Ammon's horn (tissue), 1 donor: ENCODE measurements at regions not wholly inside any gene's neighbourhood (a gene's known extent, or its start where the extent isn't known, plus 50 kb on each side); places are given as distances from the start of the nearest gene placed in this dataset.
A peak's percentile ranks its signal among the peaks of the same experiment; 100 is the strongest.
"Not testable (repeated sequence)": the region's sequence is repeated elsewhere in the genome, so short reads cannot be mapped to it uniquely, and the experiment has no call there.

Experiments used
- DNase-seq: peaks from one replicate; pipeline ENCODE4 v3.0.0-alpha.2; 2016; ENCODE audit warnings: low spot score

GRCh38 chr9:81814401-81814793 lies 113.8 kb upstream of the SPATA31D4 start:
- no peak for DNase-seq

GRCh38 chr9:81814794-81815464 lies 113.3 kb upstream of the SPATA31D4 start:
- DNase-seq, result no peak

GRCh38 chr9:81815781-81816180 lies 112.4 kb upstream of the SPATA31D4 start:
- no peak for DNase-seq

- DNase-seq, result no peak
Measured at GRCh38 chr9:81819155-81819554, 109.1 kb upstream of the SPATA31D4 start.

GRCh38 chr9:81819859-81820546 lies 108.2 kb upstream of the SPATA31D4 start:
- DNase-seq, result no peak

- DNase-seq, result no peak
Measured at GRCh38 chr9:81822301-81822865, 105.8 kb upstream of the SPATA31D4 start.

GRCh38 chr9:81822967-81823366 lies 105.3 kb upstream of the SPATA31D4 start:
- no peak for DNase-seq

GRCh38 chr9:81823672-81824554 lies 104.3 kb upstream of the SPATA31D4 start:
- DNase-seq, result peak; percentile 55

GRCh38 chr9:81824802-81825730 lies 103.2 kb upstream of the SPATA31D4 start:
- no peak for DNase-seq

- DNase-seq, result peak; percentile 68
Measured at GRCh38 chr9:81825846-81826516, 102.2 kb upstream of the SPATA31D4 start.

GRCh38 chr9:81826517-81826906 lies 101.7 kb upstream of the SPATA31D4 start:
- peak; percentile 98 for DNase-seq

GRCh38 chr9:81827616-81828296 lies 100.5 kb upstream of the SPATA31D4 start:
- no peak for DNase-seq

GRCh38 chr9:81829195-81829882 lies 98.9 kb upstream of the SPATA31D4 start:
- DNase-seq, result no peak

- DNase-seq, result not testable (repeated sequence)
Measured at GRCh38 chr9:81830431-81830830, 97.8 kb upstream of the SPATA31D4 start.

- DNase-seq, result no peak
Measured at GRCh38 chr9:81832571-81833285, 95.5 kb upstream of the SPATA31D4 start.

- no peak for DNase-seq
Measured at GRCh38 chr9:81833563-81834345, 94.5 kb upstream of the SPATA31D4 start.

- no peak for DNase-seq
Measured at GRCh38 chr9:81841333-81841732, 86.9 kb upstream of the SPATA31D4 start.

GRCh38 chr9:81844131-81844567 lies 84.1 kb upstream of the SPATA31D4 start:
- DNase-seq, result no peak
